Activated naive CD4-positive, alpha-beta T cell treated with Interleukin-2 at 50 U/mL for 16 hours (primary cell): ENCODE measurements at regions not wholly inside any gene's neighbourhood (a gene's known extent, or its start where the extent isn't known, plus 50 kb on each side); places are given as distances from the start of the nearest gene placed in this dataset.
"Not testable (repeated sequence)": the region's sequence is repeated elsewhere in the genome, so short reads cannot be mapped to it uniquely, and the experiment has no call there.

Experiments used
- DNase-seq: peaks from one replicate; pipeline ENCODE4 v3.0.0-alpha.2; 2020

- DNase-seq: not testable (repeated sequence)
These were observed 51.5 kb downstream of the VPREB1 start for GRCh38 chr22:22296047-22296446.

DNA sequence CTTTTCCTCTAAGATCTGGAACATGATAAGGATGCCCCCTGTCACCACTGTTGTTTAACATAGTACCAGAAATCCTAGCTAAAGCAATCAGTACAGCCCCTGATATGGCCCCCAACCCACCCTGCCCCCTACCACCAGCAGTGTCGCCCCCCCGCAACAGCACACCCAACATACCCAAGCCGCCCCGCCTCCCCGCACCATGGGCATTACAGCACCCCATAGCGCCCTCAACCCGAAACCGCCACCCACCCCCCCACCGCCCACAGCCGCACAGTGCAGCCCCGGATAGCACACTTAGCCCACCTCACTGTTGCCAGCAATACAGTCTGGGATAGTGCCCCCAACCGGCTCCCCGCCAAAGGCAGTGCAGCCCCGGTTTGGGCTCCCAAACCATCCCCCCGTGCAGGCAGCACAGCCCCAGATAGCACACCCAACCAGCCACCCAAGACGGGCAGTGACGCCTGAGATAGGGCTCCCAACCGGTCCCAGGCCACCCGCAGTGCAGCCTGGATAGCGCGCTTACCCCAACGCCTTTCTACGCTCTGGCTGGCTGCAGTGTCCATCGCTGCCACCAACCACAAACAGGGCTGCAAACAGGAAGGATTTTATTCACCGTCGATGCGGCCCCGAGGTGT lies 52.7 kb downstream of the VPREB1 start:
- peak; percentile 10 for DNase-seq

- peak; percentile 78 for DNase-seq
These were observed 53.4 kb downstream of the VPREB1 start for GRCh38 chr22:22297794-22298653.

DNA sequence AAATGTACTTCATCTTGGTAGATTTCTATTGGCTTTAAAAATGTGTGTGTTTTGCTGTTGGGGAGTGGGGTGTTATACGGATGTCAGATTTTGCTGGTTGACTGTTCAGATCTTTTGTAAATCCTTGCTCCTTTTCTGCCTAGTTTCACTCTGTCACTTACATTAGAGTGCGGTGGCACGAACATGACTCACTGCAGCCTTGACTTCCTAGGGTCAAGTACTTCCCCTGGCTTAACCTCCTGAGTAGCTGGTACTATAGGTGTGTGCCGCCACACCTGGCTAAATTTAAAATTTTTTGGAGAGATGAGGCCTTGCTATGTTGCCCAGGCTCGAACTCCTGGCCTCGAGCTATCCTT lies 54.0 kb downstream of the VPREB1 start:
- not testable (repeated sequence) for DNase-seq

- DNase-seq: not testable (repeated sequence)
These were observed 55.9 kb downstream of the VPREB1 start for GRCh38 chr22:22300511-22300910.

DNA sequence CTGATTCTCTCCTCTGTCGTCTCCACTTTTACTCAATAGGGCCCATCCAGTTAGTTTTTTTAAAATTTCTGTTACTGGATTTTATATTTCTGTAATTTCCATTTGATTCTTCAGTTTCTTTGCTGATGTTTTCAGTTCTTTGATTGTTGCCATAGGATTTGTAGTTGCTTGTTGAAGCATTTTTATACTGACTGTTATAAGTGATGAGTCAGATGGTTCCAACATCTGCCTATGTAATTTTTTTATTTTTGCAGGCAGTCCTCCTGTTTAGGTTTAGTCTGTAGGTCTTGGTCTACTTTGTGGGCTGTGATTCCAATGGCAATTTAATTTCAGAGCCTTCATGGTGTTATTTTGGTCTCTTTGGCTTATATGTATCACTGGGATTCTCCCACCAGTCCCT lies 56.4 kb downstream of the VPREB1 start:
- DNase-seq: not testable (repeated sequence)

DNA sequence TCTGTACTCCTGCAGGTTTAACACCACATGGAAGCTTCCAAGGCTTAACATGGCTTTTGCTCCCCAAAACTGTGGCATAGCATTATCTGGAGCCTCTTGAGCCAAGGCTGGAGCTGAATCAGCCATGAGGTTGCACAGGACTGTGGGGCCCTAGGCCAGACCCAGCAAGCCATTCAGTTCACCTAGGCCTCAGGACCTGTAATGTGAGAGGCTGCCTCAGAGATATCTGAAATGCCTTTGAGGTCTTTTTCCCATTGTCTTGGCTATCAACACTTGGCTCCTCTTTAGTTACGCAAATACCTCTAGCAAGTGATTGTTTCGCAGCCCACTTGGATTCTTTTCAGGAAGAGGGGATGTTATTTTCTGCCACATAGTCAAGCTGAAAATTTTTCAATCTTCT lies 72.0 kb downstream of the VPREB1 start:
- no peak for DNase-seq

DNA sequence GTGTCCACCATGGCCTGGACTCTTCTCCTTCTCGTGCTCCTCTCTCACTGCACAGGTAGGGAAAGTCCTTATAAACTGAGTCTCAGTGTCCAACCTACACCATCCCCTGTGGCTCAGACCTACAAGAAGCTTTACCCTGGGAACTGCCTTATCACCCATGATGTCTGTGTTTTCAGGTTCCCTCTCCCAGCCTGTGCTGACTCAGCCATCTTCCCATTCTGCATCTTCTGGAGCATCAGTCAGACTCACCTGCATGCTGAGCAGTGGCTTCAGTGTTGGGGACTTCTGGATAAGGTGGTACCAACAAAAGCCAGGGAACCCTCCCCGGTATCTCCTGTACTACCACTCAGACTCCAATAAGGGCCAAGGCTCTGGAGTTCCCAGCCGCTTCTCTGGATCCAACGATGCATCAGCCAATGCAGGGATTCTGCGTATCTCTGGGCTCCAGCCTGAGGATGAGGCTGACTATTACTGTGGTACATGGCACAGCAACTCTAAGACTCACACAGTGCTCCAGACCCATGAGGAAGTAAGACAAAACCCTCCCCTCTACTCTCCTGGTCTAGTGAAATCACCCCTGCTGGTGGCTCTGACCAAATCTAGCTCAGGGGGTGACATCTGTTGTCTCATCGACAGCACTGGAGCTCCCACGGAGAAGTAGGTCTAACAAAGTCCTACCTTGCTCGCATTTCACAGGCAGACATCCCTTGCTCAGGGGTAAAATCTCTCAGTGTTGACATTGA lies 74.3 kb downstream of the VPREB1 start:
- no peak for DNase-seq

- peak; percentile 69 for DNase-seq
These were observed 77.4 kb downstream of the VPREB1 start for GRCh38 chr22:22321743-22322611.

DNA sequence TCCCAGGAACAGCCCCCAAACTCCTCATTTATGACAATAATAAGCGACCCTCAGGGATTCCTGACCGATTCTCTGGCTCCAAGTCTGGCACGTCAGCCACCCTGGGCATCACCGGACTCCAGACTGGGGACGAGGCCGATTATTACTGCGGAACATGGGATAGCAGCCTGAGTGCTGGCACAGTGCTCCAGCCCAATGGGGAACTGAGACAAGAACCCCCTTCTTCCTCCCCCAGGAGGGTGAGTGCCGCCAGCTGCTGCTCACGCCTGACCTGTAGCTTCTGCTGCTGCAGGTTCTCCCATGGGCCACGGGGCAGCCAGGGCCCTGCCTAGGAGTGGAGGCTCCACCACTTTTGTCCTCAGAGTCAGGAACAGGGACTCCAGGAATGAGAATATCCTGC lies 78.2 kb downstream of the VPREB1 start:
- DNase-seq: no peak

DNA sequence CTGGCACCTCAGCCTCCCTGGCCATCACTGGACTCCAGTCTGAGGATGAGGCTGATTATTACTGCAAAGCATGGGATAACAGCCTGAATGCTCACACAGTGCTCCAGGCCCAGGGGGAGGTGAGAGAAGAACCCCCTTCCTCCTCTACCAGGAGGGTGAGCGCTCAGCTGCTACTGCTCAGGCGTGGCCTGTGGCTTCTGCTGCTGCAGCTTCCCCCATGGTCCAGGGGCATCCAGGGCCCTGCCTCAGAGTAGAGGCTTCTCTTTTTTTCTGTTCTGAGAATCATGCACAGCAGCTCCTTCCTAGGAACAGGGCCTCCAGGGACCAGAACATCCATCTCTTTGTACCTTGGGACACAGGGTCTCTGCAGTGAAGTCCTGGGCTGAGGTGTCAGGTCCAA lies 83.1 kb downstream of the VPREB1 start:
- no peak for DNase-seq

GRCh38 chr22:22329792-22330191 lies 85.2 kb downstream of the VPREB1 start:
- DNase-seq: no peak

- DNase-seq: not testable (repeated sequence)
These were observed 91.1 kb downstream of the VPREB1 start for GRCh38 chr22:22335640-22336039.

GRCh38 chr22:22336333-22336732 lies 91.7 kb downstream of the VPREB1 start:
- not testable (repeated sequence) for DNase-seq

DNA sequence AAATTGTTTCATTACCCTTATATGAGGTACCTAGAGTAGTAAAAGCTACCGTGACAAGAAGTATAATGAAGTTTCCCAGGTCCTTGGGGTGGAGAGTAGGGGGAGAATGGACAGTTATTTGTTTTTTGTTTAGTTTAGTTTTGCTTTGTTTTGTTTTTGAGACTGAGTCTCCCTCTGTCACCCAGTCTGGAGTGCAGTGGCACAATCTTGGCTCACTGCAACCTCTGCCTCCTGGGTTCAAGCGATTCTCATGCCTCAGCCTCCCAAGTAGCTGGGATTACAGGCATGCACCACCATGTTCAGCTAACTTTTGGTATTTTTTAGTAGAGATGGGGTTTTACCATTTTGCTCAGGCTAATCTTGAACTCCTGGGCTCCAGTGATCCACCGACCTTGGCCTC lies 94.2 kb downstream of the VPREB1 start:
- not testable (repeated sequence) for DNase-seq

DNA sequence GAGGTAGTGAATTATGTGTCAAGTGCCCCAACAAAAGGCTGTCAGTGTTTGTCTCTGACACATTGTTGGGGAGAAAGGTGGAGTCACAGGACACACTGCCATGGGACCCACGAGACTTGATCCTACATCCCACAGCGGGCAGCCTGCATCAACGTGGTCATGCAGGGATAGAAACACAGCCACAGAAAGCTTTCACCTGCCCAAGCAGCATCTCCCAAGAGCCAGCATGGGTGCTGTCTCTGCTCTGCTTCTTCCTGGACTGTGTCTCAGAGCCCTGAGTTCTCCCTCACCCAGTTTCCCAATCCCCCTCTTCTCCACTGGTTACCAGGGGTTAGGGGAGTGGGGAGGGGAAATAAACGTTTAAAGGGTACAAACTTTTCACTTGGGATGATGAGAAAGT lies 97.2 kb downstream of the VPREB1 start:
- DNase-seq: no peak

- peak; percentile 68 for DNase-seq
These were observed 98.4 kb downstream of the VPREB1 start for GRCh38 chr22:22342697-22343580.

- no peak for DNase-seq
These were observed 99.2 kb downstream of the VPREB1 start for GRCh38 chr22:22343581-22344296.

GRCh38 chr22:22344430-22344829 lies 99.8 kb downstream of the VPREB1 start:
- no peak for DNase-seq

DNA sequence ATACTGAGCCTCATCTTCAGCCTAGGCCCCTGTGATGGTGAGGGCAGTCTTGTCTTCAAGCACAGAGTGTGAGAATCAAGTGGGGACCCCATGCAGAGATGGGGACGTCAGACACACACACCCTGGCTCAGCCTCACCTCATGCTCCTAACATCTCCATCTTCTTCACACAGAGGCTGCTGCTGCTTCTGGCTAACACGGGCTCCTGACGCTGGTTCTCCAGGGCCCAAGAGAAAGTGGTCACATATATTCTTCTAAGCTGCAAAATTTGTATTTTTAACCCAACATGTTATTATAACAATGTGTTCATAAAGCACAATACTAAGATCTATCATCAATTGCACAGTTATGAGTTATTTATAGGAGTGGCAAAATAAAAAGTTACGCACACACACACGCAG lies 101.2 kb downstream of the VPREB1 start:
- no peak for DNase-seq
